Small intestine (tissue), 7 donors: ENCODE measurements at regions not wholly inside any gene's neighbourhood (a gene's known extent, or its start where the extent isn't known, plus 50 kb on each side); places are given as distances from the start of the nearest gene placed in this dataset.

Source experiments
- DNase-seq, 2 donors: peaks; one replicate each; pipeline versions ENCODE4 v3.0.0 to v3.0.0-alpha.2; 2013
- FAIRE-seq: peaks from 2 replicates; lab custom pipeline; 2012; peaks lifted over from hg19 to GRCh38; lab: Jason Lieb, UNC
- H3K27ac ChIP-seq, 3 donors: one replicate each; pipeline ENCODE4 v1.5.1; 2013; ENCODE audit warnings: low read length in 2 of 3, mild to moderate bottlenecking in 2 of 3, control low read depth in 1 of 3, inconsistent platforms in 1 of 3, low read depth in 1 of 3, moderate library complexity in 1 of 3
- H3K27me3 ChIP-seq, 3 donors: one replicate each; pipeline ENCODE4 v1.6.1; 2013; ENCODE audit warnings: low read length in 3 of 3, inconsistent platforms in 1 of 3; ENCODE audit not compliant: control insufficient read depth in 3 of 3, insufficient read depth in 3 of 3
- H3K36me3 ChIP-seq, 3 donors: one replicate each; pipeline ENCODE4 v1.6.1; 2013; ENCODE audit warnings: low read length in 3 of 3, inconsistent platforms in 1 of 3, low read depth in 1 of 3, mild to moderate bottlenecking in 1 of 3, moderate library complexity in 1 of 3; ENCODE audit not compliant: control insufficient read depth in 3 of 3, insufficient read depth in 2 of 3
- H3K4me1 ChIP-seq, 3 donors: one replicate each; pipeline ENCODE4 v1.6.1; 2013; ENCODE audit warnings: low read length in 2 of 3, inconsistent platforms in 1 of 3, low read depth in 1 of 3, mild to moderate bottlenecking in 1 of 3, moderate library complexity in 1 of 3; ENCODE audit not compliant: control insufficient read depth in 3 of 3, insufficient read depth in 2 of 3
- H3K4me3 ChIP-seq, 3 donors: one replicate each; pipeline ENCODE4 v1.5.1; 2013; ENCODE audit warnings: low read length in 3 of 3, control low read depth in 1 of 3, inconsistent platforms in 1 of 3, low read depth in 1 of 3, mild to moderate bottlenecking in 1 of 3, moderate library complexity in 1 of 3
- H3K9me3 ChIP-seq, 2 donors: one replicate each; pipeline ENCODE4 v1.6.1; 2013; ENCODE audit warnings: low read depth in 1 of 2, low read length in 1 of 2; ENCODE audit not compliant: control insufficient read depth in 2 of 2, insufficient read depth in 1 of 2
- WGBS, 3 donors: extraction: QIAGEN DNeasy Blood & Tissue Kit; methylation state at CpG; one replicate each; pipeline ENCODE4 v1.1.7; 2013; 5-methylcytosine and 5-hydroxymethylcytosine counted together
- donor health status: healthy with polysubstance abuse.
- donor health status: control.
- donor health status: control.
- donor health status: Bipolar disorder and iron deficiency.
- donor health status: healthy.

- 86 to 87% (median 87%) methylated on average over 4 of the region's 4 CpGs for WGBS, 3 donors
- H3K27ac ChIP-seq: no peak overlapping the region
These were observed 111.8 kb downstream of the BANF2 start for GRCh38 chr20:17811628-17811965.

DNA sequence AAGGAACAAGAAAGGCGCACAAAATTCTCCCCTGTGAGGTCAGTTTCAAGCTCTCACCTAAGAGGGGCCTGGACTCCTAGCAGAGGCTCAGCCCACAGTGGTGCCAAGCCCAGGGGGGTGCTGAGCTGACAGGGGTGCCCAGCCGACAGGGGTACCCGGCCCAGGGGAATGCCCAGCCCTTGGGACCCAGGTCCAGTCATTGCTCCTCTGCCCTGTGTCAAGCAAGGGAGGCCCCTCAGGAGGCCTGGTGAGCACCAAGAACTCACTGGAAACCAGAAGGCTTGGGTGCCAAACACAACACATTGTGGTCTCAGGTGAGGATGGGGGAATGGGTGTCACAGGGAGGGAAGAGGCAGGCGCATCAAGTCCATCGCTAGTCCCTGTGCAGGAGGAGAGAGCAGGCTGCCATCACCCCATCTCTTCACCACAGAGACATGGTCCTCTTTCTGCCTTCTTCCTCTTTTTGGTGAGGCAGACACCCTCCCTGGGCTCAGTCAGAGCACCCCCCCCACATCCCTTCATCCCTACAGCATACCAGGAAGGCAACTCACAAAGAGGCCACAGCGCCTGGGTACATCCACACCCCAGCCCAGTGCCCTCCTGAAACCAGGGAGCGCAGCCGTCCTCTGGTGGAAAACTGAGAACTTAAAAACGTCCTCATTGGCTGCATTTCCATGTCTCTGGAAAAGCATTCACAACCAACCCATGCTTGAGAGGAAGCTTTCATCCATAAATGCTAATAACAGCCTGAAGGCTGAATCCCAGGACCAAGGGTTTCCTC is 111.3 kb downstream of the BANF2 start:
- H3K4me1 ChIP-seq: peaks cover 0 to 17% (median 4%) of the 10 kb centered on the region in 3 donors
- no peak for DNase-seq
- H3K36me3 ChIP-seq: no peaks in the 10 kb centered on the region
- 91 to 93% (median 91%) methylated on average over 9 of the region's 9 CpGs for WGBS, 3 donors
- peak overlapping the region in 1 of 3 donors; percentile 39 for H3K27ac ChIP-seq
- H3K4me3 ChIP-seq: no peak overlapping the region
- H3K9me3 ChIP-seq: no peaks in the 10 kb centered on the region
- H3K27me3 ChIP-seq: no peaks in the 10 kb centered on the region
- no peak for FAIRE-seq

More at GRCh38 chr20:17811628-17811965, 111.8 kb downstream of the BANF2 start:
- H3K9me3 ChIP-seq: no peaks in the 10 kb centered on the region
- DNase-seq (no peak), FAIRE-seq (no peak)
- peaks cover 0 to 14% (median 4%) of the 10 kb centered on the region in 3 donors for H3K4me1 ChIP-seq
- H3K4me3 ChIP-seq: no peak overlapping the region
- no peaks in the 10 kb centered on the region for H3K36me3 ChIP-seq
- H3K27me3 ChIP-seq: no peaks in the 10 kb centered on the region

- no peak for DNase-seq
- Histone ChIP-seq H3K27ac (peak overlapping the region in 1 of 3 donors; percentile 61), H3K4me1 (peaks cover 0 to 17% (median 4%) of the 10 kb centered on the region in 3 donors), H3K27me3 (no peaks in the 10 kb centered on the region), H3K36me3 (no peaks in the 10 kb centered on the region), H3K9me3 (no peaks in the 10 kb centered on the region), H3K4me3 (no peak overlapping the region)
- no peak for FAIRE-seq
- 46 to 72% (median 57%) methylated on average over 4 of the region's 4 CpGs for WGBS, 3 donors
These were observed 110.4 kb downstream of the BANF2 start for GRCh38 chr20:17810062-17810631.

- DNase-seq: no peak
- H3K4me3 ChIP-seq: no peak overlapping the region
- WGBS, 3 donors: 73 to 87% (median 79%) methylated on average over 8 of the region's 8 CpGs
- no peaks in the 10 kb centered on the region for H3K27me3 ChIP-seq
- FAIRE-seq: no peak
- no peaks in the 10 kb centered on the region for H3K9me3 ChIP-seq
- H3K27ac ChIP-seq: peak overlapping the region in 1 of 3 donors; percentile 61
- peaks cover 0 to 17% (median 4%) of the 10 kb centered on the region in 3 donors for H3K4me1 ChIP-seq
- H3K36me3 ChIP-seq: no peaks in the 10 kb centered on the region
These were observed 109.7 kb downstream of the BANF2 start for GRCh38 chr20:17809362-17810061.

GRCh38 chr20:17808782-17809181 is 109.0 kb downstream of the BANF2 start:
- FAIRE-seq: no peak
- Histone ChIP-seq H3K4me3 (no peak overlapping the region), H3K9me3 (no peaks in the 10 kb centered on the region), H3K27ac (peak overlapping the region in 2 of 3 donors; percentile 20 to 66), H3K4me1 (peaks cover 0 to 17% (median 4%) of the 10 kb centered on the region in 3 donors), H3K36me3 (no peaks in the 10 kb centered on the region), H3K27me3 (no peaks in the 10 kb centered on the region)
- DNase-seq: no peak
- 72 to 81% (median 79%) methylated on average over 5 of the region's 5 CpGs for WGBS, 3 donors

DNA sequence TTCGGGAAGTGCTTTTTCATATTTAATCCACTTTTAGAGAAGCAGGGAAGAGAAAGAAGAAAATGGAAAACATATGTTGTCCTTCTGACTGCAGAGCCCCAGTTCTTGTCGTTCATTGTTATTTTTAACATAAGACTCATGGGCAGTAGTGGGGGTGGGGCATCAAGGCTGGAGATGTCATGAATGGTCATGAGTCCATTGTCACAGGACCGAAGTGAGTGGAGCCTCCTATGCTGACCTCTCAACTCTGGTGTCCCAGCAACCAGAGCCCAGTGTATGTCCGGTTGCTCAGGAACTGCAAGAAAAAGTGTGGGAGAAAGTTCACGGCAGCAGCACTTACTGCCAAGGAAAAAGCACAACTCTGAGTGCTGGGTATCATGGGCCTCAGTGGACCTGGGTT is 108.6 kb downstream of the BANF2 start:
- Histone ChIP-seq H3K36me3 (no peaks in the 10 kb centered on the region), H3K4me1 (peaks cover 0 to 17% (median 4%) of the 10 kb centered on the region in 3 donors), H3K9me3 (no peaks in the 10 kb centered on the region), H3K27me3 (no peaks in the 10 kb centered on the region), H3K4me3 (no peak overlapping the region), H3K27ac (peak overlapping the region in 2 of 3 donors; percentile 20 to 66)
- DNase-seq (no peak), FAIRE-seq (no peak)
- 56 to 84% (median 81%) methylated on average over 5 of the region's 5 CpGs for whole genome bisulfite sequencing, 3 donors

DNA sequence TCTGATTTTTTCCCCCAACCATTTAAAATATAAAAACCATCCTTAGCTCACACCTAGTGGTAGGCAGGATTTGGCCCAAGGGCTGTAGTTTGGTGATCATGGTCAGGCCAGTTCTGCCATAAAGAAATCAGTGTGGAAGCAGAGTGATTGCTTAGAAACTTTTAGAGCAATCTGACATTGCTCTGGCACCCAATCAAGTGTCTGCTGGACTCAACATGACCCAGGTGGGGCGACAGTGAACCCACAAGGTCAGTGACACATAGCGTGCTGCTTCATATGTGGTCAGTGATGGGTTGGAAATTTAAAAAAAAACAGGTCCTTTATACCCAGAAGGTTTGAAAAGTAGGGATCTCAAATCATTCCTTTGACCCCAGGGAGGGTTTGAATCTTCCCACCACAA is 107.9 kb downstream of the BANF2 start:
- Histone ChIP-seq H3K27ac (peak overlapping the region in 1 of 3 donors; percentile 44), H3K9me3 (no peaks in the 10 kb centered on the region), H3K4me3 (no peak overlapping the region), H3K4me1 (peaks cover 0 to 17% (median 4%) of the 10 kb centered on the region in 3 donors), H3K27me3 (no peaks in the 10 kb centered on the region), H3K36me3 (no peaks in the 10 kb centered on the region)
- 60 to 64% (median 64%) methylated on average over 2 of the region's 2 CpGs for WGBS, 3 donors
- FAIRE-seq: no peak
- DNase-seq: no peak

DNA sequence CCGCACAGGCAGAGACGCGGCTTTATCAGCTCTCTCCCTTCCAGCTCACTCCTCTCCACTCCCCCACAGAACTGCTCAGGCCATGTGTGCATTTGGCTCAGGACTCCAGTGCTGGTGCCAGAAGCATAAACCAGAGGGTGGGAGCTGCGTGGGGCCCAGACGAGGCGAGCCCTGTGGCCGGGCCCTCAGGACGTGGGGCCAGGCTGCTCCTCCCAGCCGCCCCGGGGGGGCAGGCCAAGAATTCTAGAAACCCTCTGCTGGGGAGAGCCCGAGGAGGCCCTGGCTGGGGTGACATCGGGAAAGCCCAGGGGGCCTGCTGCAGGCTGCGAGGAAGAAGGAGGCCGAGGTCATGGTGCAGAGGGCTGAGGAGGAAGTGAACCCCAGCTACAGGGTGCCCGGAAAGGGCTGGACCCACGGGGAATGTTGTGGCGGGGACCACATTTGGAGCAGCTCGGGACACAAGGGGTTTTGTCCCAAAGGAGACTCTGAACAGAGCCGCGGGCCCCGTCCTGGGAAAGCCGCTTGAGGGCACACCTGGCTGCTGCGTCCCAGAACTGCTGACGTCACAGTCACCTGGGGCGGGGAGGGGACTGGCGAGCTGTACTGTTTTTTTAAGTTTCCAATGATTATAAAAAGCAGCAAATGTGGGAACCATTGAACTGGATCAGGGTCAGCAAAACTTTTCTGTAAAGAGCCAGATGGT is 107.1 kb downstream of the BANF2 start:
- H3K4me1 ChIP-seq: peaks cover 0 to 17% (median 4%) of the 10 kb centered on the region in 3 donors
- H3K36me3 ChIP-seq: no peaks in the 10 kb centered on the region
- DNase-seq: peak in 1 of 2 donors; percentile 50
- peaks cover 0 to 3% of the 10 kb centered on the region in 2 donors for H3K9me3 ChIP-seq
- no peak overlapping the region for H3K4me3 ChIP-seq
- FAIRE-seq: no peak
- peak overlapping the region in 2 of 3 donors; percentile 53 to 61 for H3K27ac ChIP-seq
- WGBS, 3 donors: 40 to 56% (median 51%) methylated on average over 26 of the region's 26 CpGs
- H3K27me3 ChIP-seq: no peaks in the 10 kb centered on the region
